ENCODE measurements at regions not wholly inside any gene's neighbourhood (a gene's known extent, or its start where the extent isn't known, plus 50 kb on each side); places are given as distances from the start of the nearest gene placed in this dataset.

GRCh38 chr2:237190966-237191713 is 105.5 kb downstream of the COPS8 start:
- TF ChIP-seq EZH2phosphoT487 (IDR thresholded peaks at IDR 0.05; ENCODE audit: borderline replicate concordance, low read length) (no peak), CTCF (IDR thresholded peaks at IDR 0.05; ENCODE audit: low read depth, low read length, poor library complexity, severe bottlenecking) (no peak)
